ENCODE measurements at regions not wholly inside any gene's neighbourhood (a gene's known extent, or its start where the extent isn't known, plus 50 kb on each side); places are given as distances from the start of the nearest gene placed in this dataset.

DNA sequence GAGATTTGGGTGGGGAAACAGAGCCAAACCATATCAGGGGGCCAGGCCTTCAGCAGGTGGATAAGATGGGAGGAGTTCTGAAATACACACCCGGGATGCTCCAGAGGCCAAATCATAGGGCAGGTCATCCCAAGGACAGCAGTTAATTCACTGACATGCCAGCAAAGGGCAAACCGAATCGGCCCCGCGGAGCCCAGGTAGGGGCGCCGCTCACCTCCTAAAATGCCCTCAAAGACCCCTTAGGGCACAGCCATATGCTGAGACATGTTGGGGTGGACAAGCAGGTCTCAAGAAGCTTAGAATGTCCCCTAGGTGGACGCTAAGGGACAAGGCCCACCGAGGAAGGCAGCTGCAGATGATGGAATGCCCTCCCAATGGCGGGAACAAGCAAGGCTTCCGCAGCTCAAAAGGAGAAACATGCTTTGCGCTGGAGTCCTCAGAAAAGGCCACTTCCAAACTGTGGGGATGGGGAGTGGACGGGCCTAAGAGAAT, 144.9 kb downstream of the ERCC6L2 start:
- no peak for DNase-seq (ENCODE audit: low read depth in 4 of 4, low spot score in 3 of 4)

All from left renal pelvis (tissue), 4 donors.